ENCODE measurements at regions not wholly inside any gene's neighbourhood (a gene's known extent, or its start where the extent isn't known, plus 50 kb on each side); places are given as distances from the start of the nearest gene placed in this dataset.

- TF ChIP-seq CTCF (conservative IDR thresholded peaks at IDR 0.05; ENCODE audit: low read depth, low read length) (no peak), EZH2 (IDR thresholded peaks at IDR 0.05; ENCODE audit: borderline replicate concordance, low read depth, low read length, poor library complexity, severe bottlenecking) (no peak)
These were observed 156.5 kb upstream of the FOXA2 start for GRCh38 chr20:22740829-22741228.
